ENCODE measurements at regions not wholly inside any gene's neighbourhood (a gene's known extent, or its start where the extent isn't known, plus 50 kb on each side); places are given as distances from the start of the nearest gene placed in this dataset.

GRCh38 chr21:31576428-31576827 lies 83.1 kb upstream of the SOD1 start:
- Histone ChIP-seq H3K4me1 (ENCODE audit: control insufficient read depth, extremely low read depth, insufficient read depth, low read length) (no peaks in the 10 kb centered on the region), H3K79me2 (ENCODE audit: control insufficient read depth, insufficient read depth, low read length) (no peaks in the 10 kb centered on the region), H3K4me3 (replicated peaks in 1 of 3; ENCODE audit: insufficient read depth in 1 of 3, low read depth in 1 of 3, low read length in 3 of 3) (no peak overlapping the region), H2AFZ (ENCODE audit: low read depth, low read length) (no peak overlapping the region), H3K9ac (replicated peaks; ENCODE audit: extremely low read depth, insufficient read depth, low read length) (no peak overlapping the region), H3K9me3 (replicated peaks; ENCODE audit: control insufficient read depth, insufficient read depth, low read length) (no peaks in the 10 kb centered on the region), H3K4me2 (ENCODE audit: insufficient read depth, low read length) (no peak overlapping the region), H3K9me1 (replicated peaks; ENCODE audit: control insufficient read depth, extremely low read depth, insufficient read depth, low read length) (no peaks in the 10 kb centered on the region), H3K27ac (ENCODE audit: insufficient read depth, low read depth, low read length) (no peak overlapping the region), H3K27me3 (ENCODE audit: control insufficient read depth in 2 of 2, insufficient read depth in 2 of 2, low read length in 2 of 2) (no peaks in the 10 kb centered on the region), H4K20me1 (replicated peaks; ENCODE audit: control insufficient read depth, extremely low read depth, insufficient read depth, low read length) (no peaks in the 10 kb centered on the region), H3K36me3 (ENCODE audit: control insufficient read depth in 2 of 2, extremely low read depth in 1 of 2, insufficient read depth in 2 of 2, low read length in 2 of 2) (no peaks in the 10 kb centered on the region)
- CTCF ChIA-PET: interaction anchor here (1.0 kb wide), 1 partner anchor 378 kb away, joined by 3 read pairs; no protein-coding TSS in a partner anchor
- POLR2A ChIA-PET: no interaction called here
- intact Hi-C loops (cut with micrococcal nuclease): no loop called here
- BruUV-seq (replicated peaks): no TSS peak
- DNase-seq (ENCODE audit: low read depth, low spot score): no peak
- dilution Hi-C loops (cut with MboI; ENCODE audit: extremely low pct_ligation_motif_present, low sequenced_read_pairs): no loop called here
- TF ChIP-seq GATA2 (IDR thresholded peaks at IDR 0.05; ENCODE audit: insufficient read depth, insufficient read length, low read depth, low read length): no peak
- no peak for TF ChIP-seq MYC (IDR thresholded peaks at IDR 0.05; ENCODE audit: low read depth, low read length)
- no peak for TF ChIP-seq MAX (IDR thresholded peaks at IDR 0.05; ENCODE audit: insufficient read depth, insufficient read length)
- TF ChIP-seq CTCF (IDR thresholded peaks at IDR 0.05; ENCODE audit: extremely low read depth in 1 of 2, insufficient read depth in 1 of 2, low read depth in 1 of 2, low read length in 2 of 2): no peak
- no peak for FAIRE-seq

GRCh38 chr21:31573217-31573616 lies 86.3 kb upstream of the SOD1 start:
- H3K79me2 ChIP-seq (ENCODE audit: control insufficient read depth, insufficient read depth, low read length): no peaks in the 10 kb centered on the region
- H3K9me3 ChIP-seq (replicated peaks; ENCODE audit: control insufficient read depth, insufficient read depth, low read length): no peaks in the 10 kb centered on the region
- no peaks in the 10 kb centered on the region for H3K9me1 ChIP-seq (replicated peaks; ENCODE audit: control insufficient read depth, extremely low read depth, insufficient read depth, low read length)
- H3K27me3 ChIP-seq (ENCODE audit: control insufficient read depth in 2 of 2, insufficient read depth in 2 of 2, low read length in 2 of 2): no peaks in the 10 kb centered on the region
- H3K9ac ChIP-seq (replicated peaks; ENCODE audit: extremely low read depth, insufficient read depth, low read length): no peak overlapping the region
- no peaks in the 10 kb centered on the region for H3K4me1 ChIP-seq (ENCODE audit: control insufficient read depth, extremely low read depth, insufficient read depth, low read length)
- TF ChIP-seq MYC (IDR thresholded peaks at IDR 0.05; ENCODE audit: low read depth, low read length) (no peak), POLR2A (IDR thresholded peaks at IDR 0.05; ENCODE audit: low read depth, low read length) (no peak), MAX (IDR thresholded peaks at IDR 0.05; ENCODE audit: insufficient read depth, insufficient read length) (no peak), CTCF (IDR thresholded peaks at IDR 0.05; ENCODE audit: extremely low read depth in 1 of 2, insufficient read depth in 1 of 2, low read depth in 1 of 2, low read length in 2 of 2) (no peak)
- H3K36me3 ChIP-seq (ENCODE audit: control insufficient read depth in 2 of 2, extremely low read depth in 1 of 2, insufficient read depth in 2 of 2, low read length in 2 of 2): no peaks in the 10 kb centered on the region
- H4K20me1 ChIP-seq (replicated peaks; ENCODE audit: control insufficient read depth, extremely low read depth, insufficient read depth, low read length): no peaks in the 10 kb centered on the region
- no peak for DNase-seq (ENCODE audit: low read depth, low spot score)
- CTCF ChIA-PET: no interaction called here
- no peak overlapping the region for H3K4me2 ChIP-seq (ENCODE audit: insufficient read depth, low read length)
- dilution Hi-C loops (cut with MboI; ENCODE audit: extremely low pct_ligation_motif_present, low sequenced_read_pairs): no loop called here
- H3K4me3 ChIP-seq (replicated peaks in 1 of 3; ENCODE audit: insufficient read depth in 1 of 3, low read depth in 1 of 3, low read length in 3 of 3): no peak overlapping the region
- no peak overlapping the region for H3K27ac ChIP-seq (ENCODE audit: insufficient read depth, low read depth, low read length)
- intact Hi-C loops (cut with micrococcal nuclease): no loop called here
- no peak for FAIRE-seq
- no peak overlapping the region for H2AFZ ChIP-seq (ENCODE audit: low read depth, low read length)
- BruUV-seq (replicated peaks): no TSS peak
- POLR2A ChIA-PET: no interaction called here
